GF-D8 (cell line): ENCODE measurements at regions not wholly inside any gene's neighbourhood (a gene's known extent, or its start where the extent isn't known, plus 50 kb on each side); places are given as distances from the start of the nearest gene placed in this dataset.

Source experiments
- DNase-seq: peaks from one replicate; lab custom pipeline; 2025; lab: John Stamatoyannopoulos, UW

DNA sequence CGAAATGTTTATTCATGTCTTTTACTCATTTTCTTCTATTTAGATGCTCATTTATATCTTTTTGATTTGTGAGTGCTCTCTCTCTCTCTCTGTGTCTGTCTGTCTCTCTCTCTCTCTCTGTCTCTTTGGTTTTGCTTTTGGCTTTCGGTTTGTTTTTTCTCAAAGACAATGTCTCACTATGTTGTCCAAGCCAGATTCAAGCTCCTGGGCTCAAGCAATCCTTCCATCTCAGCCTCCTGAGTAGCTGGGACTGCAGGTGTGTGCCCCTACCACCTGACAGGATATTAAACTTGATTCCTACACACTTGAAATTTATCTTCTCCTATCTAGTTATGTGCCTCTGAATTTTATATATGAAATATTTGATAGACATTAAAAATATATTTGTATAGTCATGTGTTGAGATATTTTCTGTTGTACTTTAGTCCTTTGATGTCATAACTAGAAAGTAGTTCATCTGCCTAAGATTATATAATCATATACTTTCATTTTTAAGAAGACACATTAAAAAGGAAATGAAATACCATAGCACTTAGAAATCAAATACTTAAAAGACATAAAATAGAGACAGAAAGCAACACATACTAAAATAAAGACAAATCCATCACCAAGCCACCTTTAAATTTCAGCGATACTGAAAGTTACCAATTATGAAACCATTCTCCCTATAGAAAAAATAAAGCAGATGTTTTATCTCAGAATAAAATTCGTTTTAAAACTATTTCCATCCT is 68.1 kb upstream of the SFMBT2 start:
- DNase-seq = no peak

DNA sequence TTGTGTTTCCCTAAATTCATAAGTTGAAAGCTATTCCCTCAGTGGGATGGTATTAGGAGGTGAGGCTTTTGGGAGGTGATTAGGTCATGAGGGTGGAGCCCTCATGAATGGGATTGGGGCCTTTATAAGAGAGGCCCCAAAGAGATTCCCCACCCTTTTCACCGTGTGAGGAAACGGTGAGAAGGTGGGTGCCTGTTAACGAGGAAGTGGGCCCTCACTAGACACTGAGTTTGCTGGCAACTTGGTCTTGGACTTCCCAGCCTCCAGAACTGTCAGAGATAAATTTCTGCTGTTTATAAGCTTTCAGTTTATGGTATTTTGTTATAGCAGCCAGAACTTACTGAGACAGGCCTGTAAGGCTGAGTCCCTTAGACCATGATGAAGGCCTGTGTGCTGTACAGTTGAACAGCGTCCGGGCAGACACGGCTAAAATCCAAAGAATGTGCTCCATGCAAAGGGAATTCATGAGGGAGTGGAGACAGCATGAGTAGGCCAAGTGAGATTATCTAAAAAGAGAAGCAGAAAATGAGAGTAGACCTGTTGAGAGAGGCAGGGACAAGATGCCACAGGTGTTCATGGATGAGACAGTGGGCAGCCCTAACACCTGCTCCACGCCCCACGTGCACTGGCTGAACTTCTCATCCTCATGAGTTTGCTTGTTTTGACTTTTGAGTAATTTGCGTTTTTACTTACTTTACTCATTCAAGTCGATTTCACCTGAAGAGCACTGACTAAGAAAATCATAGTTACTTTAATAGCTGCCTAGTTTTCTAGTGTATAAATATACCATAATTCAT is 66.9 kb upstream of the SFMBT2 start:
- DNase-seq = no peak

DNA sequence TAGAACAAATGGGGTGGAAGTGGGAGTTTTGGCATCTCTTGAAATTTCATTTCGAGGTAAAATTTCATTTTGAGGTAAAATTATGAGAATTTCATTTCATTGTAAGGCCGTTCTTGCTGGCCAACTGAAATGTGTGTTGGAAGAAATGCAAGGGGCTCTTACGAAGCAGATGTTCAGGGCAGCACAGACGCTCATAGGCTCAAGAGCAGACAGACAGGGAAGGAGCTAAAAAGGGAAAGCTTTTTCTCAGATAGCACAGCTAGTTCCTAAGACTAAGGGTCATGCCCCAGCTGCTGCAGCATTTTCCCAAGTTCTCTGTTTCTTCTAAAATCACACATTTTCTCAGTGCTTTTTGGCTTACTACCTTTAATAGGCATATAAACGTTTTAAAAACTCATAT is 65.1 kb upstream of the SFMBT2 start:
- no peak for DNase-seq

DNA sequence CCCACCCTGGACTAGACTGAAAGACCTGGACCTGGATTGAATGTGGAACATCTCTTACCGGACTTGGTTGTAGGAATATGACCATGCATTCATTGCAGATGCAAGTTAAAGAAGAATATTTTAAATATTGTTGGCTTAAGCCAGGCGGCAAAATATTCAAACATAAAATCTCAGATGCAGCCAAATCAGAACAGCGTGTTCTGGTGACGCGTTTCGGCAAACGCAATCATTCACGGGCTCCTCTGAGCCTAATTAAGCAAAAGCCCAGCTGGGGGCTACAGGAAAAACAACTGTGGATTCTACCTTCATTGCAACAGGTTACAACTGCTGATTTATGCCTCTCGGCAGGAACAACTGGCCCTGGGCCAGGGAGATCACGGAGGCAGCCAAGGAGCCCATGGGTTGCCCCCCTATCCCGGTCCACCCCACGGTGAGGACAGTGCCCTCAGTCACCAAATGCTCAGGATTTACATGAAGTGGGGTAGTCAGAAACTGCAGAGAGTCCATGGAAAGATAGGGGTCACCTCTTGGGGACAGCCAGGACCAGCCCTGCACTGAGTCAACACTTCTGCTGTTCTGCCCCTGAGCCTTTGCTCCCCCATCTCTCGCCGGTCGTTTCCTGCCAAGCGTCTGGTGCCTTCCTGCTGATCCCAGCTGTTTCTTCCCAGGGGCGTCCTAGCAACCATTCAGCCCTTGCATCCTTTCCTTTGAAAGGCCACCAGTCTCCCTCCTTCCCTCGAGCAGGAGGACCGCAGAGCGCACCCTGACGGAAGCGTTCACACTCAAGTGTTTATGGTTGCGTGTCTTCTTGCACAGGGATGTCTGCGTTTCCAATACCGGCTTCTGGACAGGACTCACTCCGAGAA is 64.4 kb upstream of the SFMBT2 start:
- DNase-seq = no peak

DNA sequence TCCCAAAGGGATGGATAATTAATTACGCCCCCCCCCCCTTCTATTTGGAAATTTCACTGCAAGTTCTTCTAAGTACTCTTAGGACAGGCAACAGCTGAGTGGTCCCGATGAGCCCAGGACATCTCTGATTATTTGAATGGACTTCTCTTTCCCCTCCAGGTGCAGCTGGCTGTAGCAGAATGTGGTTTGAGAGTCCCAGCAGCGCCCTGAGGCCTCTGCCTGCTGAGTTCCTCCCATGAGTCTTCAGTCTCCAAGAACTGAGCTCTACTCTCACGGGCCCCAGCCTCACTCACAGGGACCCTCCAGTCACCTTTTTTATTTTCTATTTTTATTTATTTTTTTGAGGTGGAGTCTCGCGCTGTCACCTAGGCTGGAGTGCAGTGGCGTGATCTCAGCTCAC is 63.6 kb upstream of the SFMBT2 start:
- DNase-seq = no peak

DNA sequence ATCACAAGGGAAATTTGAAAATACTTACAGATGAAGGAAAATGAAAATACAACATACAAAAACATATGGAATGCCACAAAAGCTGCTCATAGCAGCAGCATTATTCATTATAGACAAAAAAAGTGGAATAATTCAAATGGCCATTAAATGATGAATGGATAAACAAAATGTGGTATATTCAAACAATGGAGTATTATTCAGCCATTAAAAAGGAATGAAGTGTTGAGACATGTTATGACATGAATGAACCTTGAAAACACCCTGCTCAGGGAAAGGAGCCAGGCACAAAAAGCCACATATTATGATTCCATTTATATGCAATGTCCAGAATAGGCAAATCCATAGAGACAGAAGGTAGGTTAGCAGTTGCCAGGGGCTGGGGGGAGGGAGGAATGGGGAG is 62.6 kb upstream of the SFMBT2 start:
- DNase-seq = no peak

DNA sequence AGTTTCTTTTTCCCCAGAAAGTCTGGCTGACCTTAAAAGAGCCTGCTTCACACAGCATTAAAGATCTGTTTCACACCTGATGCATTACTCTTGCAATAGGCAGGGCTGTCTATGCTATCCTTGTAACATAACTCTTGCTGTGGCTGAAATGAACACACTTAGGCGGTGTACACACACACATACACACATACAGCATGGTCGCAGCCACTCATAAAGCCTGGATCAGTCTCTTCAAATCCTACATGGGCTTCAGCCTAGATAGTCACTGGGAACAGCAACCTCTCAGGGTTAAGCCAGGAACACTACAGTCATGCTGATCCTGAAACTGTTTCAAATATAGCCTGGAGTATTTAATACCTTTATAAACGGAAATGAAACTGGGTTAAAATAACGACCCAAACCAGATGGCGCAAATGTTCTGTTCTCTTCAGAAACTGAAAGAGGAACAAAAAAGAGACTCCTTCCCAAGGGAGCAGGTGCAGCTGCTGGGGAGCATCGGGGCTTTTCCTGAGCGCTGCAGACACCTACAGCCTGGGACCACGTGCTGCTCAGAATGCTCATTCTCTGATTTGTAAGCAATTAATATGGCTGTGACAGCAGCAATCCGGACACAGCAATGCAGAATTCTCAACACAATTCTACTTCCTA is 61.0 kb upstream of the SFMBT2 start:
- DNase-seq = no peak

DNA sequence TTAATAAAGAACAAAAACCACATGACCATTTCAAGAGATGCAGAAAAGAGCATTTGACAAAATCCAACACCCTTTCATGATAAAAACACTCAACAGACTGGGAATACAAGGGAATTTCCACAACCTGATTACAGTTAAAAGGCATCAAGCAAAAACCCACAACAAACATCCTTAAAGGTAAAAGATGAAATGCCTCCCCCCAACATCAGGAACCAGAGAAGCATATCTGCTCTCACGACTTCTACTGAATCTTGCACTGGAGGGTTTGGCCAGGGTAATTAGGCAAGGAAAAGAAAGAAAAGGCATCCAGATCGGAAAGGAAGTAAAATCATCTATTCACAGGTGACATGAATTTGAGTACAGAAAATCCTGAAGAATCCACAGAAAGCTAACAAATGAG is 59.5 kb upstream of the SFMBT2 start:
- DNase-seq = no peak

DNA sequence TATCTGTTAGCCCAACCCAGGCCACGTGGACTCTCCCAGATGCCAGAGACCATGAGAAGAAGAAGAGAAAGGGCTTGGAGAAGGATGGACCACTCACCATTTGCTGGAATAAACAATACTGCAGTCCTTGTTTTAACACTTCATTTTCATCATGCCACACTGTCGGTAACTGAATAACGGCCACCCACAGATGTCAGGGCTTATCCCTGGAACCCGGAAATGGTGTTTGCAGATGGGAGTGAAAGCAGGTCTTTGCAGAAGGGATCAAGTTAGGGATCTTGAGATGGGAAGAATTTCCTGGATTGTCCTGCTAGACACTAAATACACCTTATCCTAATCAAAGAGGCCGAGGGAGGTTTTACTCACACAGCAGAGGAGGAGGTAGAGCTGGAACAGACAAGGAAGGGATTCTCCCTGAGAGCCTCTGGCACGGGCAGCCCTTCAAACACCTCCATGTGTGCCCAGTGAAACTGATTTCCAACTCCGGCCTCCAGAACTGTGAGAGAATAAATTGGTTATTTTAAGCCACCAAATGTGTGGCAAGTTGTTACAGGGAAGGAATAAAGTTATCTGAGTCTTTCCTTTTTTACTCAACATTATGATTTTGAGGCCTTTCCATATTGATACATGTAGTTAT is 56.3 kb upstream of the SFMBT2 start:
- no peak for DNase-seq

DNA sequence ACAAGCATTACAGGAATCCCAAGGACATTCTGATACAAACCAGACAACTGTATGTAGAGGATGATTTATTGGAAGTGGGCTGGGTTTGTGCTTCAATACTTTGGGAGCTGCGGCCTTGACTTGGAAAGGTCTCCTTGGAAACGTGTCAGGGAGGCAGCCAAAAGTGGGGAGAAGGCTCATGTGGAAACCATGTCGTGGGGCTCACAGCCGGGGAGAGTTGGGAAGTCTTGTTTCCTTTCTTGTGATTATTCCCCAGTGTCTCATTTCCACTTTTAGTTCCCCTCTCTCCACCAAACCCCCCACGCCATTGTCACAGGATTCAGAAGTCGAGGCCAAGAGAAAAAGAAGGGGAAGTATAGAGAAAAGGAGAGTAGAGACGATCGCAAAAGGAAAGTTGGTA is 53.9 kb upstream of the SFMBT2 start:
- no peak for DNase-seq
